ENCODE measurements at regions not wholly inside any gene's neighbourhood (a gene's known extent, or its start where the extent isn't known, plus 50 kb on each side); places are given as distances from the start of the nearest gene placed in this dataset.

GRCh38 chr3:168964736-168965135, 698.8 kb downstream of the MECOM start:
- no peak for TF ChIP-seq POLR2AphosphoS5 (IDR thresholded peaks at IDR 0.05; ENCODE audit: borderline replicate concordance, low read depth, low read length)
- no peak for TF ChIP-seq EZH2 (IDR thresholded peaks at IDR 0.05)
